ENCODE measurements at regions not wholly inside any gene's neighbourhood (a gene's known extent, or its start where the extent isn't known, plus 50 kb on each side); places are given as distances from the start of the nearest gene placed in this dataset.

GRCh38 chr13:58919551-58919950 is 1244.2 kb downstream of the DIAPH3 start:
- TF ChIP-seq CTCF (conservative IDR thresholded peaks at IDR 0.05; ENCODE audit: low read depth, low read length) (no peak), EZH2 (IDR thresholded peaks at IDR 0.05; ENCODE audit: borderline replicate concordance, low read depth, low read length, poor library complexity, severe bottlenecking) (no peak)

All from A673 (cell line).